ENCODE measurements at regions not wholly inside any gene's neighbourhood (a gene's known extent, or its start where the extent isn't known, plus 50 kb on each side); places are given as distances from the start of the nearest gene placed in this dataset.

DNA sequence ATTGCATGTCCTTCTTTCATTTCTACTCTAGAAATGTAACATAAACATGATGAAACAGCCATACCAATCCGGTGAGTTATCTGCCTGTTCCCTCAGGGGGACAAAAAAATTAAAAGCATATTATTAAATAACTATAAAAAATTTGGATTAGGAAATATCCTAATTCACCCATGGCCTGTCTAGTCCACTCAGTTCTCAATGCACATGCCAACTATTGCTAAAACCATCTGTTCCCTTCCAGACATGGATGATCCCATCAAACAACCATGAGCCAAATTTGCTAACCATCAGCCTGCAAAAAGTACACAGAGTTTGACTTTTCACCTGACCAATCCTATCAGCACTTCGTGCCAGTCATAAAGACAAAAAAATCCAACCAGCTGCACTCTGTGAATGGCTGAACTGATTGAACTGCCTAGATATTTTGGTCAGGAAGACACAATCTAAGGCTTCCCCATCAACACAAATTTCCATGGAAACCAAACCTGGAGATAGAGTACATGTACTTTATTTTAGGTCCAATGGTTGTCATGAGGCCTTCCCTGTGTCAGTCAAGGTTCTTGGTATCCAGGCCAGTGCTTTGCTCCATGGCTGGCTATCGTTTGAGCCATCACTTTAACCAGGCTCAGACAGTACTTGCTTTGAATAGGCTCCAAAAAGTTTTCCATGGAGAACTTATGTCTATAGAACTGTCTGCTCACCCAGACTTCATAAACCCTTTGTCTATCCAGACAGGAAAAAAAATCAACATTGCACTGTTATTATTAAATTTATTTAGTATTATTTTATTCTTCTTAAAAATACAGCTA, 570.8 kb downstream of the LTN1 start:
- TF ChIP-seq, protein P1, sequence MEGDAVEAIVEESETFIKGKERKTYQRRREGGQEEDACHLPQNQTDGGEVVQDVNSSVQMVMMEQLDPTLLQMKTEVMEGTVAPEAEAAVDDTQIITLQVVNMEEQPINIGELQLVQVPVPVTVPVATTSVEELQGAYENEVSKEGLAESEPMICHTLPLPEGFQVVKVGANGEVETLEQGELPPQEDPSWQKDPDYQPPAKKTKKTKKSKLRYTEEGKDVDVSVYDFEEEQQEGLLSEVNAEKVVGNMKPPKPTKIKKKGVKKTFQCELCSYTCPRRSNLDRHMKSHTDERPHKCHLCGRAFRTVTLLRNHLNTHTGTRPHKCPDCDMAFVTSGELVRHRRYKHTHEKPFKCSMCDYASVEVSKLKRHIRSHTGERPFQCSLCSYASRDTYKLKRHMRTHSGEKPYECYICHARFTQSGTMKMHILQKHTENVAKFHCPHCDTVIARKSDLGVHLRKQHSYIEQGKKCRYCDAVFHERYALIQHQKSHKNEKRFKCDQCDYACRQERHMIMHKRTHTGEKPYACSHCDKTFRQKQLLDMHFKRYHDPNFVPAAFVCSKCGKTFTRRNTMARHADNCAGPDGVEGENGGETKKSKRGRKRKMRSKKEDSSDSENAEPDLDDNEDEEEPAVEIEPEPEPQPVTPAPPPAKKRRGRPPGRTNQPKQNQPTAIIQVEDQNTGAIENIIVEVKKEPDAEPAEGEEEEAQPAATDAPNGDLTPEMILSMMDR (IDR thresholded peaks at IDR 0.05) = no peak
- no peak for TF ChIP-seq POLR2A (IDR thresholded peaks at IDR 0.05)
